ENCODE measurements at regions not wholly inside any gene's neighbourhood (a gene's known extent, or its start where the extent isn't known, plus 50 kb on each side); places are given as distances from the start of the nearest gene placed in this dataset.

GRCh38 chr4:89579771-89580170 is 257.2 kb downstream of the SNCA start:
- Histone ChIP-seq H3K36me3 (no peaks in the 10 kb centered on the region), H3K27me3 (no peaks in the 10 kb centered on the region), H3K9me3 (no peaks in the 10 kb centered on the region), H3K27ac (no peak overlapping the region), H3K4me1 (no peaks in the 10 kb centered on the region), H3K4me3 (no peak overlapping the region)
- TF ChIP-seq POLR2A (IDR thresholded peaks at IDR 0.05) (no peak), EP300 (IDR thresholded peaks at IDR 0.05) (no peak), CTCF (IDR thresholded peaks at IDR 0.05) (no peak), POLR2AphosphoS5 (IDR thresholded peaks at IDR 0.05) (no peak)
- WGBS, 2 donors (ENCODE audit: low coverage in 1 of 2) = 0% methylated on average over 1 of the region's 1 CpG
- no peak for ATAC-seq

GRCh38 chr4:89576246-89576645 is 260.7 kb downstream of the SNCA start:
- H3K36me3 ChIP-seq = no peaks in the 10 kb centered on the region
- ATAC-seq = no peak
- TF ChIP-seq POLR2A (IDR thresholded peaks at IDR 0.05) (no peak), EP300 (IDR thresholded peaks at IDR 0.05) (no peak), CTCF (IDR thresholded peaks at IDR 0.05) (no peak)
- no peaks in the 10 kb centered on the region for H3K27me3 ChIP-seq
- no peak overlapping the region for H3K27ac ChIP-seq
- no peaks in the 10 kb centered on the region for H3K9me3 ChIP-seq
- no peak overlapping the region for H3K4me3 ChIP-seq
- H3K4me1 ChIP-seq = no peaks in the 10 kb centered on the region

DNA sequence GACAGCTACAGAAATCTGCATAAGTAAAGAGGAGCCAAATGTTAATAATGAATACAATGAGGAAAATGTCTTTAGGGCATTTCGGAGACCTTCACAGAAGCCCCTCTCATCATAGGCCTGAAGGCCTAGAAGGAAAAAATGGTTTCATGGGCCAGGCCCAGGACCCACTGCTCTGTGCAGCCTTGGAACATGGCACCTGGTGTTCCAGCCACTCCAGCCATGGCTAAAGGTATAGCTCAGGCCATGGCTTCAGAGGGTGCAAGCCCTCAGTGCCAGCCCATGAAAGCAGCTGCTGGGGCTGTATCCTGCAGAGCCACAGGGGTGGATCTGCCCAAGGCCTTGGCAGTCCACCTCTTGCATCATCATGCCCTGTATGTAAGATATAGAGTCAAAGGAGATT is 261.1 kb downstream of the SNCA start:
- Histone ChIP-seq H3K36me3 (no peaks in the 10 kb centered on the region), H3K4me3 (no peak overlapping the region), H3K27ac (no peak overlapping the region), H3K27me3 (no peaks in the 10 kb centered on the region), H3K9me3 (no peaks in the 10 kb centered on the region), H3K4me1 (no peaks in the 10 kb centered on the region)
- ATAC-seq = no peak
- WGBS, 2 donors (ENCODE audit: low coverage in 1 of 2) = 100% methylated on average over 1 of the region's 1 CpG
- TF ChIP-seq EP300 (IDR thresholded peaks at IDR 0.05) = no peak
- no peak for TF ChIP-seq POLR2AphosphoS5 (IDR thresholded peaks at IDR 0.05)
- TF ChIP-seq POLR2A (IDR thresholded peaks at IDR 0.05) = no peak
- TF ChIP-seq CTCF (IDR thresholded peaks at IDR 0.05) = no peak

DNA sequence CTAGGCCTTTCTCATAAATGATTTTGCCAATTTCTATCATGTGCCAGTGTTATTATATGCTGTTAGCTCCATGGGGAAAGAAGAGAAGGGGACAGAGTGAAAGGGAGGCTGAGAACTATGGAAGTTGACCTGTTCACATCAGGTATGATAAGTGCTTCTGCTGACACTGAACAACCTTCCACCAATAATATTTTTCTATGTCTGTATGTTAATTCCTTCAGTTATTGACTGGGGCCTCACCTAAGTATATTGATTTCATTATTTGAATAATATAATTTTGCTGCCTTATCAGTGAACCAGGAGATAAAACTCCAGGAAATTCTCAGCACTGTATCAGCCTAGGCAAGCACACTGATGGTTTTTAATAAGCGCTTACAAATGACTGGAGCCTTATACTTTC is 262.8 kb downstream of the SNCA start:
- TF ChIP-seq POLR2A (IDR thresholded peaks at IDR 0.05) (no peak), POLR2AphosphoS5 (IDR thresholded peaks at IDR 0.05) (no peak), CTCF (IDR thresholded peaks at IDR 0.05) (no peak), EP300 (IDR thresholded peaks at IDR 0.05) (no peak)
- 100% methylated on average over 1 of the region's 1 CpG for WGBS, 2 donors (ENCODE audit: low coverage in 1 of 2)
- Histone ChIP-seq H3K27me3 (no peaks in the 10 kb centered on the region), H3K9me3 (no peaks in the 10 kb centered on the region), H3K36me3 (no peaks in the 10 kb centered on the region), H3K4me3 (no peak overlapping the region), H3K27ac (no peak overlapping the region), H3K4me1 (no peaks in the 10 kb centered on the region)
- ATAC-seq = no peak

DNA sequence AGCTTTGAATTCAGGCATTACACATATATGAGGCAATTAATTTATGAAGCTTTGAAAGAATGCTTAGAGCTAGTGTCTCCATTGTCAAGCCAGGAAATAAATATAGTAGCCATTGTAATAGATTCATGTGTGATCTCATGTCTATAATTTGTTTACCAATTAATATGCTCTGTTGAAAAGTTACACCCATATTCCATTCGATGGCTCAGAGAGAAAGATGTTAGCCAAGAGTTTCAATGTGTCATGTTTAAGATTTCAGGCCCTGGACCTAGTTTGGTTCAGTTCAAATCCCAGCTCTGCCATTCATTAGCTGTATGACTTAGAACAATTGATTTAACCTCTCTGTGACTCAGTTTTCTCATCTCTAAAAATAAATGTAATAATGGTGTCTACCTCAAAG is 263.3 kb downstream of the SNCA start:
- Histone ChIP-seq H3K27ac (no peak overlapping the region), H3K9me3 (no peaks in the 10 kb centered on the region), H3K27me3 (no peaks in the 10 kb centered on the region), H3K4me3 (no peak overlapping the region), H3K36me3 (no peaks in the 10 kb centered on the region), H3K4me1 (no peaks in the 10 kb centered on the region)
- ATAC-seq = no peak
- TF ChIP-seq EP300 (IDR thresholded peaks at IDR 0.05) (no peak), POLR2AphosphoS5 (IDR thresholded peaks at IDR 0.05) (no peak), CTCF (IDR thresholded peaks at IDR 0.05) (no peak), POLR2A (IDR thresholded peaks at IDR 0.05) (no peak)
- WGBS, 2 donors (ENCODE audit: low coverage in 1 of 2) = 38 to 71% methylated on average over 1 of the region's 1 CpG
